ENCODE measurements at regions not wholly inside any gene's neighbourhood (a gene's known extent, or its start where the extent isn't known, plus 50 kb on each side); places are given as distances from the start of the nearest gene placed in this dataset.
"Not testable (repeated sequence)": the region's sequence is repeated elsewhere in the genome, so short reads cannot be mapped to it uniquely, and the experiment has no call there.

GRCh38 chr22:49721211-49721763, 106.4 kb downstream of the BRD1 start:
- no peak for DNase-seq

- no peak for DNase-seq
These were observed 107.3 kb downstream of the BRD1 start for GRCh38 chr22:49720279-49720959.

- DNase-seq = no peak
These were observed 108.6 kb downstream of the BRD1 start for GRCh38 chr22:49719046-49719445.

- no peak for DNase-seq
These were observed 109.3 kb downstream of the BRD1 start for GRCh38 chr22:49718396-49718795.

GRCh38 chr22:49717322-49717919, 110.3 kb downstream of the BRD1 start:
- no peak for DNase-seq

GRCh38 chr22:49716441-49716840, 111.2 kb downstream of the BRD1 start:
- DNase-seq = no peak

GRCh38 chr22:49715450-49715849, 112.2 kb downstream of the BRD1 start:
- no peak for DNase-seq

GRCh38 chr22:49713003-49713402, 114.7 kb downstream of the BRD1 start:
- no peak for DNase-seq

- DNase-seq = no peak
These were observed 115.4 kb downstream of the BRD1 start for GRCh38 chr22:49712195-49712791.

GRCh38 chr22:49710746-49711145, 116.9 kb downstream of the BRD1 start:
- DNase-seq = no peak

GRCh38 chr22:49709464-49709863, 118.2 kb downstream of the BRD1 start:
- no peak for DNase-seq

GRCh38 chr22:49705972-49706352, 121.7 kb downstream of the BRD1 start:
- no peak for DNase-seq

GRCh38 chr22:49705216-49705971, 122.3 kb downstream of the BRD1 start:
- no peak for DNase-seq

- DNase-seq = no peak
These were observed 123.1 kb downstream of the BRD1 start for GRCh38 chr22:49704345-49705215.

GRCh38 chr22:49703990-49704344, 123.7 kb downstream of the BRD1 start:
- DNase-seq = no peak

GRCh38 chr22:49703505-49703904, 124.2 kb downstream of the BRD1 start:
- DNase-seq = no peak

GRCh38 chr22:49702068-49702397, 125.6 kb downstream of the BRD1 start:
- DNase-seq = no peak

- DNase-seq = no peak
These were observed 126.1 kb downstream of the BRD1 start for GRCh38 chr22:49701380-49702067.

GRCh38 chr22:49699928-49700498, 127.7 kb downstream of the BRD1 start:
- DNase-seq = no peak

- DNase-seq = no peak
These were observed 128.2 kb downstream of the BRD1 start for GRCh38 chr22:49699476-49699875.

GRCh38 chr22:49698616-49699015, 129.1 kb downstream of the BRD1 start:
- DNase-seq = not testable (repeated sequence)

Measured in skin of body (tissue), 1 donor.